WTC11 (cell line): ENCODE measurements at regions not wholly inside any gene's neighbourhood (a gene's known extent, or its start where the extent isn't known, plus 50 kb on each side); places are given as distances from the start of the nearest gene placed in this dataset.

Experiments used
- ATAC-seq: fragments of 200-7000 bp; cut with Tn5 transposase; 2 replicates; pipeline ENCODE4 v1.10.0; 2021; ENCODE audit warnings: mild to moderate bottlenecking, moderate library complexity
- CTCF ChIA-PET: fragments of 300-600 bp; sonication (Branson Sonifier 250); formaldehyde crosslinking; loops from one replicate; lab custom pipeline; 2021; ENCODE audit warnings: antibody characterized with exemption; lab: Charles Lee
- POLR2A ChIA-PET: fragments of 350-600 bp; sonication (Branson Sonifier 250); formaldehyde crosslinking; loops from one replicate; lab custom pipeline; 2021; ENCODE audit warnings: antibody characterized with exemption; lab: Charles Lee
- DNase-seq: peaks from one replicate; pipeline ENCODE4 v3.0.0; 2021; ENCODE audit warnings: low spot score
- H3K27ac Mint-ChIP-seq: 2 replicates; pipeline ENCODE4 v1.8.0; 2021; ENCODE audit warnings: mixed read lengths
- H3K27me3 Mint-ChIP-seq: 2 replicates; pipeline ENCODE4 v1.8.0; 2021; ENCODE audit warnings: low read depth, mild to moderate bottlenecking, moderate library complexity, mixed read lengths
- H3K36me3 Mint-ChIP-seq: 2 replicates; pipeline ENCODE4 v1.8.0; 2021; ENCODE audit warnings: mixed read lengths
- H3K4me1 Mint-ChIP-seq: 2 replicates; pipeline ENCODE4 v1.8.0; 2022; ENCODE audit warnings: mixed read lengths
- H3K4me3 Mint-ChIP-seq: 2 replicates; pipeline ENCODE4 v1.8.0; 2021; ENCODE audit warnings: mild to moderate bottlenecking, moderate library complexity, mixed read lengths
- H3K9me3 Mint-ChIP-seq: 2 replicates; pipeline ENCODE4 v1.8.0; 2021; ENCODE audit warnings: mixed read lengths
- KAT7 ChIP-seq: sonication (generic); formaldehyde crosslinking; IDR thresholded peaks from 2 replicates; pipeline ENCODE4 v1.8.1; 2023; ENCODE audit warnings: missing genetic modification reagents, mild to moderate bottlenecking, borderline replicate concordance
- MXD4 ChIP-seq: fragments of 250-450 bp; sonication (Bioruptor Pico); IDR thresholded peaks from 2 replicates; pipeline ENCODE4 v1.8.0; 2021; ENCODE audit warnings: mild to moderate bottlenecking, moderate library complexity, borderline replicate concordance
- NFATC4 ChIP-seq: fragments of 250-450 bp; sonication (Bioruptor Pico); IDR thresholded peaks from 2 replicates; pipeline ENCODE4 v1.9.0; 2021; ENCODE audit warnings: mild to moderate bottlenecking
- NFYB ChIP-seq: sonication (generic); formaldehyde crosslinking; conservative IDR thresholded peaks from 2 replicates; pipeline ENCODE4 v1.8.0; 2022; ENCODE audit warnings: low read depth, missing genetic modification reagents
- NR3C1 ChIP-seq: sonication (generic); formaldehyde crosslinking; conservative IDR thresholded peaks from 2 replicates; pipeline ENCODE4 v1.8.1; 2023; ENCODE audit warnings: low read depth, mild to moderate bottlenecking, missing genetic modification reagents
- PRDM15 ChIP-seq: sonication (generic); formaldehyde crosslinking; IDR thresholded peaks from 2 replicates; pipeline ENCODE4 v1.8.0; 2022; ENCODE audit warnings: missing genetic modification reagents
- PRRX2 ChIP-seq: fragments of 250-450 bp; sonication (Bioruptor Pico); IDR thresholded peaks from 2 replicates; pipeline ENCODE4 v1.8.0; 2021; ENCODE audit warnings: mild to moderate bottlenecking
- SOX15 ChIP-seq: fragments of 250-450 bp; sonication (Bioruptor Pico); IDR thresholded peaks from 2 replicates; pipeline ENCODE4 v1.9.0; 2021; ENCODE audit warnings: mild to moderate bottlenecking
- SP1 ChIP-seq: sonication (generic); formaldehyde crosslinking; conservative IDR thresholded peaks from 2 replicates; pipeline ENCODE4 v1.8.1; 2022; ENCODE audit warnings: missing genetic modification reagents
- TCF7 ChIP-seq: sonication (generic); formaldehyde crosslinking; IDR thresholded peaks from 2 replicates; pipeline ENCODE4 v1.8.0; 2022; ENCODE audit warnings: mild to moderate bottlenecking, low read depth, missing genetic modification reagents, moderate library complexity
- TEAD1 ChIP-seq: sonication (generic); formaldehyde crosslinking; IDR thresholded peaks from 2 replicates; pipeline ENCODE4 v1.8.0; 2022; ENCODE audit warnings: mild to moderate bottlenecking, missing genetic modification reagents
- ZBTB21 ChIP-seq: sonication (generic); formaldehyde crosslinking; IDR thresholded peaks from 2 replicates; pipeline ENCODE4 v1.8.1; 2023; ENCODE audit warnings: mild to moderate bottlenecking, missing genetic modification reagents, borderline replicate concordance
- ZNF416 ChIP-seq: fragments of 250-450 bp; sonication (Bioruptor Pico); IDR thresholded peaks from 2 replicates; pipeline ENCODE4 v1.9.0; 2021; ENCODE audit warnings: mild to moderate bottlenecking, inconsistent platforms
- ZNF423 ChIP-seq: fragments of 250-450 bp; sonication (Bioruptor Pico); IDR thresholded peaks from 2 replicates; pipeline ENCODE4 v2.1.2; 2022; ENCODE audit warnings: mild to moderate bottlenecking, moderate library complexity
- ZNF425 ChIP-seq: fragments of 250-450 bp; sonication (Bioruptor Pico); conservative IDR thresholded peaks from 2 replicates; pipeline ENCODE4 v1.9.0; 2021; ENCODE audit warnings: mild to moderate bottlenecking

- no peak for TF ChIP-seq ZNF425
- no peak for TF ChIP-seq ZBTB21 (CRISPR knock-in tag)
These were observed 211.6 kb upstream of the ZNF184 start (continued) for GRCh38 chr6:27684264-27685211.

GRCh38 chr6:27679964-27680694 is 207.2 kb upstream of the ZNF184 start:
- ChIA-PET CTCF (interaction anchor here (0.5 to 3.0 kb wide), 9 partner anchors 8 to 550 kb away, joined by 3 to 13 read pairs (median 3); no protein-coding TSS in a partner anchor), POLR2A (no interaction called here)
- no peaks in the 10 kb centered on the region for H3K36me3 Mint-ChIP-seq
- no peaks in the 10 kb centered on the region for H3K9me3 Mint-ChIP-seq
- TF ChIP-seq SOX15 (CRISPR knock-in tag) (no peak), TEAD1 (CRISPR knock-in tag) (no peak), SP1 (no peak), NFATC4 (CRISPR knock-in tag) (no peak), KAT7 (CRISPR knock-in tag) (no peak), ZNF416 (CRISPR knock-in tag) (no peak), ZNF423 (no peak), PRDM15 (CRISPR knock-in tag) (no peak), TCF7 (no peak)
- DNase-seq (no peak), ATAC-seq (no peak)
- peaks cover 10% of the 10 kb centered on the region for H3K4me1 Mint-ChIP-seq
- H3K27me3 Mint-ChIP-seq, result peaks cover 76% of the 10 kb centered on the region
- H3K27ac Mint-ChIP-seq, result no peak overlapping the region
- H3K4me3 Mint-ChIP-seq, result peak overlapping the region; percentile 83

GRCh38 chr6:27679308-27679963 is 206.5 kb upstream of the ZNF184 start:
- ChIA-PET CTCF (interaction anchor here (0.5 to 3.0 kb wide), 8 partner anchors 62 to 549 kb away, joined by 3 to 13 read pairs (median 3); no protein-coding TSS in a partner anchor), POLR2A (no interaction called here)
- DNase-seq (no peak), ATAC-seq (peak; percentile 4; the same call in 1 of the 2 replicates)
- peaks cover 74% of the 10 kb centered on the region for H3K27me3 Mint-ChIP-seq
- peaks cover 10% of the 10 kb centered on the region for H3K4me1 Mint-ChIP-seq
- no peak for TF ChIP-seq MXD4 (CRISPR knock-in tag)
- no peak for TF ChIP-seq NFATC4 (CRISPR knock-in tag)
- TF ChIP-seq PRRX2 (CRISPR knock-in tag), result no peak
- no peak for TF ChIP-seq NFYB (CRISPR knock-in tag)
- TF ChIP-seq NR3C1 (CRISPR knock-in tag), result no peak
- H3K27ac Mint-ChIP-seq, result no peak overlapping the region
- no peaks in the 10 kb centered on the region for H3K9me3 Mint-ChIP-seq
- no peaks in the 10 kb centered on the region for H3K36me3 Mint-ChIP-seq
- peak overlapping the region; percentile 83 for H3K4me3 Mint-ChIP-seq
